BLaER1 (cell line): ENCODE measurements at regions not wholly inside any gene's neighbourhood (a gene's known extent, or its start where the extent isn't known, plus 50 kb on each side); places are given as distances from the start of the nearest gene placed in this dataset.

ENCODE experiments used
- H3K27ac ChIP-seq: shearing (Covaris generic); formaldehyde crosslinking; 2 replicates; pipeline ENCODE4 v1.8.1; 2022
- H3K27me3 ChIP-seq: shearing (Covaris generic); formaldehyde crosslinking; 2 replicates; pipeline ENCODE4 v1.8.1; 2022
- H3K36me3 ChIP-seq: shearing (Covaris generic); formaldehyde crosslinking; 2 replicates; pipeline ENCODE4 v1.8.1; 2022
- H3K4me1 ChIP-seq: shearing (Covaris generic); formaldehyde crosslinking; 2 replicates; pipeline ENCODE4 v1.8.1; 2022
- H3K4me2 ChIP-seq: shearing (Covaris generic); formaldehyde crosslinking; 2 replicates; pipeline ENCODE4 v1.8.1; 2022
- H3K4me3 ChIP-seq: shearing (Covaris generic); formaldehyde crosslinking; 2 replicates; pipeline ENCODE4 v1.8.1; 2022
- H3K9ac ChIP-seq: shearing (Covaris generic); formaldehyde crosslinking; 2 replicates; pipeline ENCODE4 v1.8.1; 2022
- H3K9me3 ChIP-seq: shearing (Covaris generic); formaldehyde crosslinking; 2 replicates; pipeline ENCODE4 v1.8.1; 2022
- H4K20me1 ChIP-seq: shearing (Covaris generic); formaldehyde crosslinking; 2 replicates; pipeline ENCODE4 v1.8.1; 2022
- Cebpa-rat ChIP-seq: shearing (Covaris generic); IDR thresholded peaks from 2 replicates; pipeline ENCODE4 v1.8.1; 2022

DNA sequence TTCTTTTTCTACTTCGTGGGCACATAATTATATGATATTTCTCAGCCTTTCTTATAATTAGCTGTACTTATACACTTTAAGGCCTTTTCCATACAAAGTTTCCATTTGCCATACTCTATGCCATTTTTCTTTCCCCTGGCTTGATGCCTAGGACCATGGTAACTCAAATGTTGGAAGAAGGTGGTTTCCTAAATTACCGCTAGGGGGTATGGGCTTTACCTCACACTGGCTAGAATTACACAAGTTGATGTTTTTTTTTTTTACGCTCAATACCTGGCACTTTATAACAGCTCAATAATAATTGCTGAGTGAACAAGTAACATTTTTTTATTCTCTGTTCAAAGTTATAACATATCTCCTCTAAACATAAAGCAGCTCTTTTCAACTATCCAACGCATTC lies 306.8 kb upstream of the LRFN5 start:
- Histone ChIP-seq H3K4me2 (no peak overlapping the region), H3K9me3 (no peaks in the 10 kb centered on the region), H3K9ac (no peak overlapping the region), H3K27me3 (no peaks in the 10 kb centered on the region), H3K4me1 (no peaks in the 10 kb centered on the region), H3K27ac (no peak overlapping the region), H3K4me3 (no peak overlapping the region), H3K36me3 (no peaks in the 10 kb centered on the region), H4K20me1 (no peaks in the 10 kb centered on the region)
- no peak for TF ChIP-seq Cebpa-rat

GRCh38 chr14:41298328-41298690 lies 308.4 kb upstream of the LRFN5 start:
- no peak for TF ChIP-seq Cebpa-rat
- no peak overlapping the region for H3K9ac ChIP-seq
- H3K27ac ChIP-seq = no peak overlapping the region
- no peaks in the 10 kb centered on the region for H4K20me1 ChIP-seq
- no peaks in the 10 kb centered on the region for H3K27me3 ChIP-seq
- no peaks in the 10 kb centered on the region for H3K9me3 ChIP-seq
- no peak overlapping the region for H3K4me2 ChIP-seq
- H3K4me3 ChIP-seq = no peak overlapping the region
- H3K36me3 ChIP-seq = no peaks in the 10 kb centered on the region
- no peaks in the 10 kb centered on the region for H3K4me1 ChIP-seq

DNA sequence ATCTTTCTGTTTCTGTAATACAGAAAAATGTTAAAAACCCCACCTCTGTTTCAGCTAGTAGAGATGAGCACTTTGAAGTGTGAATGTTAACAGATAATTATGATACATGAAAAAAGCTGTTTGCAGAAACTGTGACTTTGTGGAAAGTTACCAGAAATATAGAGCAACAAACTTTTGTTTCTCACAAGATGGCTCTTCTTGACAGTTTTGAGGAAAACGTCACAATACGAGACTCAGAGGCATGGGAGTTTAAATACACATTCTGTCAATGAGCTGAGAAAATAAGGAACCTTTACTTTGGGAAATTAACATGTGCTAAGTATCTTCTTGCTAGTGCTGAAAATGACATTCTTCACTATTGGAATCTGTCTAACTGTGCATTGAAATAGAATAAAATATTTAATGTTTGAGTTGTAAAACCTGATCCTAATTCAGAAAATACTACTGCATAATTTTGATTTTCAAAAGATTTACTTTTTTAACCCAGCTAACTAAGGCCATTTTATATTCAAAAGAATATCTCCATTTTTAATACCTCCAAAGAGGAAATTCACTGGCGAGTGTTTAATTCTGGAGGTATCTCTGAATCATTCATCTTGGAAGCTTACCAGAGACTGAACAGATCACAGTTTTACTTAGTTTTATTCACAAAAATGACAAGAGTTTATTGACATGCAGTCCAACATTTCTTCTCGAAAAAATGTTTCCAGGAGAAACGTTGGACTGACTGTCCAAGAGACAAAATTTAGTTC lies 308.9 kb upstream of the LRFN5 start:
- Histone ChIP-seq H3K27me3 (no peaks in the 10 kb centered on the region), H3K4me1 (no peaks in the 10 kb centered on the region), H3K9ac (no peak overlapping the region), H4K20me1 (no peaks in the 10 kb centered on the region), H3K4me2 (no peak overlapping the region), H3K27ac (no peak overlapping the region), H3K36me3 (no peaks in the 10 kb centered on the region), H3K4me3 (no peak overlapping the region), H3K9me3 (no peaks in the 10 kb centered on the region)
- TF ChIP-seq Cebpa-rat = no peak

- no peaks in the 10 kb centered on the region for H3K9me3 ChIP-seq
- H4K20me1 ChIP-seq = no peaks in the 10 kb centered on the region
- H3K4me2 ChIP-seq = no peak overlapping the region
- no peak for TF ChIP-seq Cebpa-rat
- H3K4me1 ChIP-seq = no peaks in the 10 kb centered on the region
- H3K27ac ChIP-seq = no peak overlapping the region
- H3K9ac ChIP-seq = no peak overlapping the region
- H3K36me3 ChIP-seq = no peaks in the 10 kb centered on the region
- H3K4me3 ChIP-seq = no peak overlapping the region
- no peaks in the 10 kb centered on the region for H3K27me3 ChIP-seq
Measured at GRCh38 chr14:41295734-41296133, 310.9 kb upstream of the LRFN5 start.

GRCh38 chr14:41289025-41289424 lies 317.7 kb upstream of the LRFN5 start:
- H3K9me3 ChIP-seq = no peaks in the 10 kb centered on the region
- no peaks in the 10 kb centered on the region for H4K20me1 ChIP-seq
- H3K4me2 ChIP-seq = no peak overlapping the region
- H3K9ac ChIP-seq = no peak overlapping the region
- no peaks in the 10 kb centered on the region for H3K4me1 ChIP-seq
- H3K27ac ChIP-seq = no peak overlapping the region
- TF ChIP-seq Cebpa-rat = no peak
- H3K4me3 ChIP-seq = no peak overlapping the region
- H3K36me3 ChIP-seq = no peaks in the 10 kb centered on the region
- no peaks in the 10 kb centered on the region for H3K27me3 ChIP-seq

DNA sequence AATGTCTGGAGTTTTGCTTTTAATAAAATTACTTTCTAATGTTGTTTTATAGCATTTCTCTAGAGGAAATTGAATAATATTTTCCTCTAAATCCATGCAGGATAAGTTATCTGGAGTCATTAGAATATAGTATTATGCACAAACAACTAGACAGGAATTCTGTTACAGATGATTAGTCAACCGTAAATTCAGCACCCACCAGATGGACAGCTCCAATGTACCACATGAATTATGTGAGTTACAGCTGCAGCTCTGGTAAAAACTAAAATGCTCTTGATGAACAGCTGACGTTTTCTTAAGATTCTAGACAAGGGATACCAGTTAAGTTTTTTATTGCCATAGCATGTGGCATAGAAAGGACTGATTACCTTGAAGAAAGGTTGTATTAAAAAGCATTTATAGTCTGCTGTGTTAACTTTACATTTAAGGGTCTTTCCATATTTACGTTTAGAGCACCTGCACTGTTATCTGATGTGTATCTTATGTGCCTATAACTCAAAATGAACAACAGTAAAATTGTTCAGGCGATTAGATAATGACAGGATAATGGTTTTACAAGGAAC lies 321.4 kb upstream of the LRFN5 start:
- no peaks in the 10 kb centered on the region for H3K36me3 ChIP-seq
- no peaks in the 10 kb centered on the region for H3K4me1 ChIP-seq
- no peaks in the 10 kb centered on the region for H3K9me3 ChIP-seq
- no peak overlapping the region for H3K27ac ChIP-seq
- TF ChIP-seq Cebpa-rat = no peak
- H3K4me2 ChIP-seq = no peak overlapping the region
- H3K9ac ChIP-seq = no peak overlapping the region
- H3K4me3 ChIP-seq = no peak overlapping the region
- H3K27me3 ChIP-seq = no peaks in the 10 kb centered on the region
- H4K20me1 ChIP-seq = no peaks in the 10 kb centered on the region

DNA sequence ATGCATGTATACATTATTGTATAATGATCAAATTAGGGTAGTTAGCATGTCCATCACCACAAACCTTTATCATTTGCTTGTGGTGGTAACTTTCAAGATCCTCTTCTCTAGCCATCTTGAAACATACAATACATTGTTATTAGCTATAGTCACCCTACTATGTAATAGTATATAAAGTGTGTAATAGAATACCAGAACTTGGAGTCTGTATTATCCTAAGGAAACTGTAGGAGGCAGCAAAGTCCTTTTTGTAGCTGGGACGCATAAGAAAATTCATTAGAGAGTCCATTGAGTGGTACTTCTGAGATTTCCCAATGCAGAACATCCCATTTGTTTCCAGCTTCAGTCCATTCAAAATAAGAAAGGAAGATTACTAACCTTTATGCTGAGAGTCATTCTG lies 325.9 kb upstream of the LRFN5 start:
- Histone ChIP-seq H3K27me3 (no peaks in the 10 kb centered on the region), H3K4me2 (no peak overlapping the region), H3K4me1 (no peaks in the 10 kb centered on the region), H3K9ac (no peak overlapping the region), H3K4me3 (no peak overlapping the region), H3K9me3 (no peaks in the 10 kb centered on the region), H3K36me3 (no peaks in the 10 kb centered on the region), H3K27ac (no peak overlapping the region), H4K20me1 (no peaks in the 10 kb centered on the region)
- no peak for TF ChIP-seq Cebpa-rat

DNA sequence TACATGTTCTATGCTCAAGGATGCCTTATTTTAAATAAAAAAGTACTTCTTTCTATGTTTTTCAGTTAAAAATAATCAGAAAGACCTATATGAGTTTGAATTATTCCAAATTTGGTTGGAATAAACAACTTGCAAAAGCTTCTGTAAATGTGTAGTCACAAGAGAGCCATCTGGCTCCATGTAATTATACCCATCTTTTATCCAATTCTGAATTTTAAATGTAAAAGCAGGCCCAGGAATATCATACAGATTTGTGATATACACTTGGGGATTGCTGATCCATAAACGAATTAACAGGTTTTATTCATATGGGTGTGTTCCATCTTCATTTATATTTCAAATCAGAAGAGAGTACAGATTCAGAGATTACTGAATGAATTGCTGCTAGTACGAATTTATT lies 329.2 kb upstream of the LRFN5 start:
- Histone ChIP-seq H3K9me3 (no peaks in the 10 kb centered on the region), H4K20me1 (no peaks in the 10 kb centered on the region), H3K4me2 (no peak overlapping the region), H3K27me3 (no peaks in the 10 kb centered on the region), H3K36me3 (no peaks in the 10 kb centered on the region), H3K27ac (no peak overlapping the region), H3K4me3 (no peak overlapping the region), H3K9ac (no peak overlapping the region), H3K4me1 (no peaks in the 10 kb centered on the region)
- no peak for TF ChIP-seq Cebpa-rat

DNA sequence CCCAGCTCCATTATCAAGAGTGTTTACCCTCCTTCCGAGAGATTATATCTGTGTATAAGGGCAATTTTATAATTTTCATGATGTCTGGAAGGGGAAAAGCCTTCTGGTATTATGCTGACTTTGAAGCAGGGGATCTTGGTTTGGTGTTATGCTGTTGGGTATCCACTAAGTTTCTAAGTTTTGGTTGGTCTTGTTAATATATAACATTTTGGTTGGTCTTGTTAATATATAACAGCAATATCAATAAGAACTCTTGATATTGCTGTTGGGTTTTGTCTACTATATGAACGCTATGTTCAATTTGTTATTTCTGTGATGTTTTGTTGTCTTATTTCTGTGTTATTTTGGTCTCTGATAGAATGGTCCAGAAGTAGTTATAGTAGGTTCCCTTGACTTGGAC lies 349.2 kb upstream of the LRFN5 start:
- no peaks in the 10 kb centered on the region for H3K27me3 ChIP-seq
- no peak overlapping the region for H3K9ac ChIP-seq
- no peak overlapping the region for H3K4me2 ChIP-seq
- H3K36me3 ChIP-seq = no peaks in the 10 kb centered on the region
- H3K4me3 ChIP-seq = no peak overlapping the region
- H3K9me3 ChIP-seq = peaks cover 17% of the 10 kb centered on the region
- no peaks in the 10 kb centered on the region for H4K20me1 ChIP-seq
- no peak for TF ChIP-seq Cebpa-rat
- no peak overlapping the region for H3K27ac ChIP-seq
- H3K4me1 ChIP-seq = no peaks in the 10 kb centered on the region

- H3K9me3 ChIP-seq = no peaks in the 10 kb centered on the region
- no peak for TF ChIP-seq Cebpa-rat
- no peaks in the 10 kb centered on the region for H3K36me3 ChIP-seq
Measured at GRCh38 chr14:41235466-41235865, 371.2 kb upstream of the LRFN5 start.

GRCh38 chr14:41230683-41231082 lies 376.0 kb upstream of the LRFN5 start:
- Histone ChIP-seq H3K9ac (no peak overlapping the region), H3K27ac (no peak overlapping the region), H3K27me3 (no peaks in the 10 kb centered on the region), H3K4me2 (no peak overlapping the region), H3K36me3 (no peaks in the 10 kb centered on the region), H3K4me1 (no peaks in the 10 kb centered on the region), H3K9me3 (no peaks in the 10 kb centered on the region), H4K20me1 (no peaks in the 10 kb centered on the region), H3K4me3 (no peak overlapping the region)
- TF ChIP-seq Cebpa-rat = no peak

More at GRCh38 chr14:41235466-41235865, 371.2 kb upstream of the LRFN5 start:
- Histone ChIP-seq H3K4me3 (no peak overlapping the region), H3K4me2 (no peak overlapping the region), H3K9ac (no peak overlapping the region), H4K20me1 (no peaks in the 10 kb centered on the region), H3K4me1 (no peaks in the 10 kb centered on the region), H3K27me3 (no peaks in the 10 kb centered on the region), H3K27ac (no peak overlapping the region)
